ENCODE measurements at regions not wholly inside any gene's neighbourhood (a gene's known extent, or its start where the extent isn't known, plus 50 kb on each side); places are given as distances from the start of the nearest gene placed in this dataset.

DNA sequence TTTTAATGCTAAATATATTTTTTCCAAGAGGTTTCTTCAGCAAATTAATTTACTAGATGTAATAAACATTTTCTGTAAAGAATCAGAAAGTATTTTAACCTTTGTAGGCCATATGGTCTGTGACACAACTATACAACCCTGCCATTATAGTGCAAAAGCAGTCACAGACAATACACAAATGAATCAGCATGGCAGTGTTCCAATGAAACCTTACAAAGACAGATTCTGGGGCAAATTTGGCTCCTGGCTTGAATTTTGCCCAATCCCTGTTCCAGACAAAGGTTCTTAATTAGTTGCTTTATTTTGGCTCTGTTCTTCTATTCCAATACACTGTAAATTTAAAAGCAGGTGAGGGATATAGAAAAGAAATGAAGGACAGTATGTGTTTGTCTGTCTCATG is 352.5 kb downstream of the C12orf50 start:
- H3K4me3 Mint-ChIP-seq, result no peak overlapping the region
- H3K27me3 ChIP-seq (replicated peaks in 1 of 4; ENCODE audit: control extremely low read depth in 1 of 4, control insufficient read depth in 3 of 4, insufficient read depth in 4 of 4, low read length in 3 of 4), result no peaks in the 10 kb centered on the region
- no peaks in the 10 kb centered on the region for H4K20me1 ChIP-seq (ENCODE audit: control insufficient read depth, insufficient read depth, low read length, poor library complexity, severe bottlenecking)
- no peaks in the 10 kb centered on the region for H3K9me3 Mint-ChIP-seq (ENCODE audit: insufficient read depth)
- H3K9me3 ChIP-seq (ENCODE audit: control extremely low read depth in 1 of 3, control insufficient read depth in 2 of 3, insufficient read depth in 1 of 3, low read length in 2 of 3), result no peaks in the 10 kb centered on the region
- no peaks in the 10 kb centered on the region for H3K79me2 ChIP-seq (ENCODE audit: control insufficient read depth, insufficient read depth, low read length)
- ChIA-PET POLR2A (no interaction called here), CTCF (no interaction called here)
- no peaks in the 10 kb centered on the region for H3K36me3 ChIP-seq (replicated peaks in 1 of 2; ENCODE audit: control extremely low read depth in 1 of 2, control insufficient read depth in 1 of 2, extremely low read depth in 1 of 2, insufficient read depth in 2 of 2, low read length in 1 of 2)
- H2AFZ ChIP-seq (ENCODE audit: insufficient read depth, low read depth, low read length, poor library complexity, severe bottlenecking), result no peak overlapping the region
- DNase-seq (no peak), ATAC-seq (ENCODE audit: low read depth) (no peak)
- no peaks in the 10 kb centered on the region for H3K27me3 Mint-ChIP-seq
- no peak overlapping the region for H3K27ac Mint-ChIP-seq
- no peaks in the 10 kb centered on the region for H3K4me1 ChIP-seq (ENCODE audit: control insufficient read depth in 2 of 2, insufficient read depth in 2 of 2, low read length in 2 of 2)
- no peak overlapping the region for H3K27ac ChIP-seq (ENCODE audit: low read length in 2 of 2)
- no peaks in the 10 kb centered on the region for H3K4me1 Mint-ChIP-seq
- H3K4me3 ChIP-seq (ENCODE audit: control extremely low read depth in 1 of 5, extremely low read depth in 1 of 5, insufficient read depth in 1 of 5, low read depth in 2 of 5, low read length in 4 of 5), result no peak overlapping the region
- no peak overlapping the region for H3K9ac ChIP-seq (ENCODE audit: low read length)
- intact Hi-C loops (cut with micrococcal nuclease), result no loop called here
- no peak overlapping the region for H3K4me2 ChIP-seq (replicated peaks; ENCODE audit: low read depth, low read length, poor library complexity, severe bottlenecking)
- no peak for TF ChIP-seq CTCF (IDR thresholded peaks at IDR 0.05)

DNA sequence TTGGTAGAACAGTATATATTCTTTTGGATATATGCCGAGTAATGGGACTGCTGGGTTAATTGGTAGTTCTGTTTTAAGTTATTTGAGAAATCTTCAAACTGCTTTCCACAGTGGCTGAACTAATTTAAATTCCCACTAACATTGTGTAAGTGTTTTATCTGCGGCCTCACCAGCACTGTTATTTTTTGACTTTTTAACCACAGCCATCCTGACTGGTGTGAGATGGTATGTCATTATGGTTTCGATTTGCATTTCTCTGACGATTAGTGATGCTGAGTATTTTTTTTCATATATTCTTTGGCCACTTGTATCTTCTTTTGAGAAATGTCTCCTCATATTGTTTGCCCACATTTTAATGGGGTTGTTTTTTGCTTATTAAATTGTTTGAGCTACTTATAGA is 357.4 kb downstream of the C12orf50 start:
- Mint-ChIP-seq H3K4me3 (no peak overlapping the region), H3K4me1 (no peaks in the 10 kb centered on the region), H3K27me3 (no peaks in the 10 kb centered on the region), H3K9me3 (ENCODE audit: insufficient read depth) (peaks cover 2% of the 10 kb centered on the region), H3K27ac (no peak overlapping the region)
- POLR2A ChIA-PET, result no interaction called here
- intact Hi-C loops (cut with micrococcal nuclease), result no loop called here
- no peaks in the 10 kb centered on the region for H3K9me3 ChIP-seq (ENCODE audit: control extremely low read depth in 1 of 3, control insufficient read depth in 2 of 3, insufficient read depth in 1 of 3, low read length in 2 of 3)
- H4K20me1 ChIP-seq (ENCODE audit: control insufficient read depth, insufficient read depth, low read length, poor library complexity, severe bottlenecking), result no peaks in the 10 kb centered on the region
- H3K4me3 ChIP-seq (ENCODE audit: control extremely low read depth in 1 of 5, extremely low read depth in 1 of 5, insufficient read depth in 1 of 5, low read depth in 2 of 5, low read length in 4 of 5), result no peak overlapping the region
- TF ChIP-seq CTCF (IDR thresholded peaks at IDR 0.05) (no peak), EZH2 (IDR thresholded peaks at IDR 0.05; ENCODE audit: borderline replicate concordance, insufficient read depth, low read depth, low read length, poor library complexity, severe bottlenecking) (no peak)
- no peaks in the 10 kb centered on the region for H3K36me3 ChIP-seq (replicated peaks in 1 of 2; ENCODE audit: control extremely low read depth in 1 of 2, control insufficient read depth in 1 of 2, extremely low read depth in 1 of 2, insufficient read depth in 2 of 2, low read length in 1 of 2)
- no peak overlapping the region for H3K9ac ChIP-seq (ENCODE audit: low read length)
- CTCF ChIA-PET, result no interaction called here
- H3K4me2 ChIP-seq (replicated peaks; ENCODE audit: low read depth, low read length, poor library complexity, severe bottlenecking), result no peak overlapping the region
- H2AFZ ChIP-seq (ENCODE audit: insufficient read depth, low read depth, low read length, poor library complexity, severe bottlenecking), result no peak overlapping the region
- ATAC-seq (ENCODE audit: low read depth), result no peak
- H3K27me3 ChIP-seq (replicated peaks in 1 of 4; ENCODE audit: control extremely low read depth in 1 of 4, control insufficient read depth in 3 of 4, insufficient read depth in 4 of 4, low read length in 3 of 4), result no peaks in the 10 kb centered on the region
- H3K27ac ChIP-seq (ENCODE audit: low read length in 2 of 2), result no peak overlapping the region
- no peaks in the 10 kb centered on the region for H3K4me1 ChIP-seq (ENCODE audit: control insufficient read depth in 2 of 2, insufficient read depth in 2 of 2, low read length in 2 of 2)
- H3K79me2 ChIP-seq (ENCODE audit: control insufficient read depth, insufficient read depth, low read length), result no peaks in the 10 kb centered on the region
- DNase-seq, result no peak
- WGBS (ENCODE audit: insufficient coverage), result no CpG with 5 or more reads among the region's 4 CpGs

Measured in B cell (primary cell).